HG02642 (cell line): ENCODE measurements at regions not wholly inside any gene's neighbourhood (a gene's known extent, or its start where the extent isn't known, plus 50 kb on each side); places are given as distances from the start of the nearest gene placed in this dataset.

Experiments used
- ATAC-seq: cut with Tn5 transposase; IDR thresholded peaks from one replicate; pipeline ENCODE4 v1.9.1; 2021; ENCODE audit warnings: mild to moderate bottlenecking; ENCODE audit not compliant: unreplicated experiment, poor library complexity

- no peak for ATAC-seq
These were observed 839.9 kb downstream of the CCSER2 start for GRCh38 chr10:85168243-85168642.

GRCh38 chr10:85170026-85170425 is 841.6 kb downstream of the CCSER2 start:
- ATAC-seq, result no peak

- ATAC-seq, result no peak
These were observed 847.2 kb downstream of the CCSER2 start for GRCh38 chr10:85175635-85176034.

- no peak for ATAC-seq
These were observed 849.4 kb downstream of the CCSER2 start for GRCh38 chr10:85177767-85178166.

GRCh38 chr10:85187047-85187446 is 858.7 kb downstream of the CCSER2 start:
- ATAC-seq, result no peak

- ATAC-seq, result no peak
These were observed 860.5 kb downstream of the CCSER2 start for GRCh38 chr10:85188770-85189484.

- no peak for ATAC-seq
These were observed 865.4 kb downstream of the CCSER2 start for GRCh38 chr10:85193796-85194195.

GRCh38 chr10:85194706-85195105 is 866.3 kb downstream of the CCSER2 start:
- ATAC-seq, result no peak

- no peak for ATAC-seq
These were observed 867.2 kb downstream of the CCSER2 start for GRCh38 chr10:85195596-85195995.

- ATAC-seq, result no peak
These were observed 876.4 kb downstream of the CCSER2 start for GRCh38 chr10:85204814-85205213.

- no peak for ATAC-seq
These were observed 884.1 kb downstream of the CCSER2 start for GRCh38 chr10:85212526-85212925.

- no peak for ATAC-seq
These were observed 885.1 kb downstream of the CCSER2 start for GRCh38 chr10:85213493-85213892.

GRCh38 chr10:85222300-85222699 is 893.9 kb downstream of the CCSER2 start:
- ATAC-seq, result no peak

GRCh38 chr10:85224366-85224940 is 896.1 kb downstream of the CCSER2 start:
- ATAC-seq, result no peak

GRCh38 chr10:85225311-85225710 is 896.9 kb downstream of the CCSER2 start:
- ATAC-seq, result no peak

- no peak for ATAC-seq
These were observed 898.2 kb downstream of the CCSER2 start for GRCh38 chr10:85226596-85226995.

GRCh38 chr10:85228726-85229125 is 900.3 kb downstream of the CCSER2 start:
- ATAC-seq, result no peak

GRCh38 chr10:85231534-85232270 is 903.3 kb downstream of the CCSER2 start:
- ATAC-seq, result no peak

GRCh38 chr10:85235258-85235657 is 906.9 kb downstream of the CCSER2 start:
- no peak for ATAC-seq

GRCh38 chr10:85238676-85239075 is 910.3 kb downstream of the CCSER2 start:
- ATAC-seq, result no peak

GRCh38 chr10:85250304-85250703 is 921.9 kb downstream of the CCSER2 start:
- ATAC-seq, result no peak
